Tibial nerve (tissue), 3 donors: ENCODE measurements at regions not wholly inside any gene's neighbourhood (a gene's known extent, or its start where the extent isn't known, plus 50 kb on each side); places are given as distances from the start of the nearest gene placed in this dataset.

Source experiments
- CTCF ChIP-seq, 5 experiments: fragments of 200-600 bp in 3 of 5; fragments of 450-650 bp in 2 of 5; sonication (generic) in 3 of 5; IDR thresholded peaks; one replicate each; pipeline ENCODE4 v1.5.1; 2016 to 2019; ENCODE audit warnings: antibody characterized with exemption in 5 of 5, mild to moderate bottlenecking in 3 of 5, moderate library complexity in 2 of 5
- POLR2A ChIP-seq, 2 donors: fragments of 450-650 bp; IDR thresholded peaks; one replicate each; pipeline ENCODE4 v1.6.1; 2017; ENCODE audit warnings: antibody characterized with exemption in 2 of 2, mild to moderate bottlenecking in 2 of 2, moderate library complexity in 2 of 2

DNA sequence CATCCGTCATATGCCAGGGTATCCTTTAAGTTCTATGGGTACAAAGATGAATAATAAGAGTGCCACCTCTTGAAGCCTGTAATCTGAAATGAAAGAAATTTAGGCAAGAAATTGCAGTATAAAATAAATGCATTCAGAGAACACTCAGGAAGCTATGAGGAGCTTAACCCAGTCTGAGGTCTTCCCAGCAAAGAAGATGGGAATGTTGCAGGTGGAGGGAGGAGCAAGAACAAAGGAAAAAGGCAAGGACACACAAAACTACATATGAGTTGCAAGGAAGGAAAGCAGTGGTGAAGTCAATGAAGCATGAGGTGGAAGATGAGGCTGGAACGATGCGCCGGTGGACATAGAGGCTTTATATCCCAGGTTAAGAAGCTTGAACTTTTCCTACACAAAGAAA is 67.0 kb upstream of the DST start:
- TF ChIP-seq CTCF (IDR thresholded peaks at IDR 0.05) (no peak), POLR2A (IDR thresholded peaks at IDR 0.05) (no peak)
